ENCODE measurements at regions not wholly inside any gene's neighbourhood (a gene's known extent, or its start where the extent isn't known, plus 50 kb on each side); places are given as distances from the start of the nearest gene placed in this dataset.

- FAIRE-seq (no peak), DNase-seq (ENCODE audit: insufficient read length, low spot score) (no peak)
- TF ChIP-seq SPI1 (IDR thresholded peaks at IDR 0.05; ENCODE audit: low read depth, low read length) (no peak), TAF1 (IDR thresholded peaks at IDR 0.05; ENCODE audit: low read depth, low read length) (no peak), POLR2AphosphoS5 (IDR thresholded peaks at IDR 0.05; ENCODE audit: low read depth, low read length) (no peak)
Observed at GRCh38 chr15:35229085-35229484, 144.0 kb upstream of the NANOGP8 start.

- no peak for TF ChIP-seq POLR2AphosphoS5 (IDR thresholded peaks at IDR 0.05; ENCODE audit: low read depth, low read length)
- no peak for TF ChIP-seq POLR2A (IDR thresholded peaks at IDR 0.05; ENCODE audit: low read depth, low read length)
- TF ChIP-seq SPI1 (IDR thresholded peaks at IDR 0.05; ENCODE audit: low read depth, low read length), result no peak
- no peak for TF ChIP-seq TAF1 (IDR thresholded peaks at IDR 0.05; ENCODE audit: low read depth, low read length)
- TF ChIP-seq PAX5 (IDR thresholded peaks at IDR 0.05; ENCODE audit: insufficient read depth, low read length, severe bottlenecking), result no peak
- TF ChIP-seq POU2F2 (IDR thresholded peaks at IDR 0.05; ENCODE audit: low read depth, low read length), result no peak
- DNase-seq (ENCODE audit: insufficient read length, low spot score) (no peak), FAIRE-seq (peak; percentile 13)
Observed at GRCh38 chr15:35218215-35218614, 133.1 kb upstream of the NANOGP8 start.

- no peak for FAIRE-seq
- no peak for DNase-seq (ENCODE audit: insufficient read length, low spot score)
- TF ChIP-seq POLR2AphosphoS5 (IDR thresholded peaks at IDR 0.05; ENCODE audit: low read depth, low read length) (no peak), PAX5 (IDR thresholded peaks at IDR 0.05; ENCODE audit: insufficient read depth, low read length, severe bottlenecking) (no peak), POLR2A (IDR thresholded peaks at IDR 0.05; ENCODE audit: low read depth, low read length) (no peak), SPI1 (IDR thresholded peaks at IDR 0.05; ENCODE audit: low read depth, low read length) (no peak), TAF1 (IDR thresholded peaks at IDR 0.05; ENCODE audit: low read depth, low read length) (no peak), POU2F2 (IDR thresholded peaks at IDR 0.05; ENCODE audit: low read depth, low read length) (no peak)
Observed at GRCh38 chr15:35215093-35215492, 130.0 kb upstream of the NANOGP8 start.

- TF ChIP-seq PAX5 (IDR thresholded peaks at IDR 0.05; ENCODE audit: insufficient read depth, low read length, severe bottlenecking) (no peak), POU2F2 (IDR thresholded peaks at IDR 0.05; ENCODE audit: low read depth, low read length) (no peak), SPI1 (IDR thresholded peaks at IDR 0.05; ENCODE audit: low read depth, low read length) (no peak), TAF1 (IDR thresholded peaks at IDR 0.05; ENCODE audit: low read depth, low read length) (no peak), POLR2AphosphoS5 (IDR thresholded peaks at IDR 0.05; ENCODE audit: low read depth, low read length) (no peak), POLR2A (IDR thresholded peaks at IDR 0.05; ENCODE audit: low read depth, low read length) (no peak)
- no peak for FAIRE-seq
Observed at GRCh38 chr15:35211240-35211902, 126.3 kb upstream of the NANOGP8 start.

GRCh38 chr15:35210370-35210769 is 125.3 kb upstream of the NANOGP8 start:
- FAIRE-seq (no peak), DNase-seq (ENCODE audit: insufficient read length, low spot score) (no peak)
- TF ChIP-seq SPI1 (IDR thresholded peaks at IDR 0.05; ENCODE audit: low read depth, low read length) (no peak), TAF1 (IDR thresholded peaks at IDR 0.05; ENCODE audit: low read depth, low read length) (no peak), POLR2A (IDR thresholded peaks at IDR 0.05; ENCODE audit: low read depth, low read length) (no peak), POLR2AphosphoS5 (IDR thresholded peaks at IDR 0.05; ENCODE audit: low read depth, low read length) (no peak), POU2F2 (IDR thresholded peaks at IDR 0.05; ENCODE audit: low read depth, low read length) (no peak), PAX5 (IDR thresholded peaks at IDR 0.05; ENCODE audit: insufficient read depth, low read length, severe bottlenecking) (no peak)

More at GRCh38 chr15:35211240-35211902, 126.3 kb upstream of the NANOGP8 start:
- no peak for DNase-seq (ENCODE audit: insufficient read length, low spot score)

GRCh38 chr15:35209838-35210237 is 124.7 kb upstream of the NANOGP8 start:
- no peak for FAIRE-seq
- DNase-seq (ENCODE audit: insufficient read length, low spot score), result no peak
- TF ChIP-seq TAF1 (IDR thresholded peaks at IDR 0.05; ENCODE audit: low read depth, low read length) (no peak), PAX5 (IDR thresholded peaks at IDR 0.05; ENCODE audit: insufficient read depth, low read length, severe bottlenecking) (no peak), POU2F2 (IDR thresholded peaks at IDR 0.05; ENCODE audit: low read depth, low read length) (no peak), SPI1 (IDR thresholded peaks at IDR 0.05; ENCODE audit: low read depth, low read length) (no peak), POLR2AphosphoS5 (IDR thresholded peaks at IDR 0.05; ENCODE audit: low read depth, low read length) (no peak), POLR2A (IDR thresholded peaks at IDR 0.05; ENCODE audit: low read depth, low read length) (no peak)

GRCh38 chr15:35208353-35208752 is 123.3 kb upstream of the NANOGP8 start:
- no peak for FAIRE-seq
- TF ChIP-seq POLR2AphosphoS5 (IDR thresholded peaks at IDR 0.05; ENCODE audit: low read depth, low read length) (no peak), TAF1 (IDR thresholded peaks at IDR 0.05; ENCODE audit: low read depth, low read length) (no peak), SPI1 (IDR thresholded peaks at IDR 0.05; ENCODE audit: low read depth, low read length) (no peak), POU2F2 (IDR thresholded peaks at IDR 0.05; ENCODE audit: low read depth, low read length) (no peak), POLR2A (IDR thresholded peaks at IDR 0.05; ENCODE audit: low read depth, low read length) (no peak), PAX5 (IDR thresholded peaks at IDR 0.05; ENCODE audit: insufficient read depth, low read length, severe bottlenecking) (no peak)
- no peak for DNase-seq (ENCODE audit: insufficient read length, low spot score)

- no peak for FAIRE-seq
- DNase-seq (ENCODE audit: insufficient read length, low spot score), result no peak
- TF ChIP-seq PAX5 (IDR thresholded peaks at IDR 0.05; ENCODE audit: insufficient read depth, low read length, severe bottlenecking), result no peak
Observed at GRCh38 chr15:35206060-35206675, 121.1 kb upstream of the NANOGP8 start.

- FAIRE-seq, result no peak
- TF ChIP-seq PAX5 (IDR thresholded peaks at IDR 0.05; ENCODE audit: insufficient read depth, low read length, severe bottlenecking) (no peak), POU2F2 (IDR thresholded peaks at IDR 0.05; ENCODE audit: low read depth, low read length) (no peak), POLR2A (IDR thresholded peaks at IDR 0.05; ENCODE audit: low read depth, low read length) (no peak), POLR2AphosphoS5 (IDR thresholded peaks at IDR 0.05; ENCODE audit: low read depth, low read length) (no peak), SPI1 (IDR thresholded peaks at IDR 0.05; ENCODE audit: low read depth, low read length) (no peak), TAF1 (IDR thresholded peaks at IDR 0.05; ENCODE audit: low read depth, low read length) (no peak)
- DNase-seq (ENCODE audit: insufficient read length, low spot score), result no peak
Observed at GRCh38 chr15:35198197-35198596, 113.1 kb upstream of the NANOGP8 start.

GRCh38 chr15:35197754-35198153 is 112.7 kb upstream of the NANOGP8 start:
- DNase-seq (ENCODE audit: insufficient read length, low spot score) (no peak), FAIRE-seq (no peak)
- TF ChIP-seq SPI1 (IDR thresholded peaks at IDR 0.05; ENCODE audit: low read depth, low read length), result peak; percentile 50
- no peak for TF ChIP-seq PAX5 (IDR thresholded peaks at IDR 0.05; ENCODE audit: insufficient read depth, low read length, severe bottlenecking)
- no peak for TF ChIP-seq TAF1 (IDR thresholded peaks at IDR 0.05; ENCODE audit: low read depth, low read length)
- TF ChIP-seq POLR2A (IDR thresholded peaks at IDR 0.05; ENCODE audit: low read depth, low read length), result no peak
